Upper lobe of left lung (tissue), 6 donors: ENCODE measurements at regions not wholly inside any gene's neighbourhood (a gene's known extent, or its start where the extent isn't known, plus 50 kb on each side); places are given as distances from the start of the nearest gene placed in this dataset.
"Not testable (repeated sequence)": the region's sequence is repeated elsewhere in the genome, so short reads cannot be mapped to it uniquely, and the experiment has no call there.

ENCODE experiments used
- ATAC-seq, 2 donors: fragments of 200-7000 bp; cut with Tn5 transposase; one replicate each; pipeline ENCODE4 v1.9.1; 2022; ENCODE audit warnings: mild to moderate bottlenecking in 2 of 2, moderate library complexity in 2 of 2; ENCODE audit not compliant: low FRiP score in 2 of 2
- DNase-seq, 2 donors: peaks; one replicate each; pipeline ENCODE4 v3.0.0-alpha.2; 2019 to 2020
- H3K27ac ChIP-seq, 4 donors: fragments of 200-600 bp; sonication (generic); one replicate each; pipeline ENCODE4 v1.5.1; 2016 to 2019
- H3K27me3 ChIP-seq, 4 donors: fragments of 200-600 bp; sonication (generic); one replicate each; pipeline ENCODE4 v1.5.1; 2017 to 2019
- H3K36me3 ChIP-seq, 4 donors: fragments of 200-600 bp; sonication (generic); one replicate each; pipeline ENCODE4 v1.5.1; 2016 to 2019
- H3K4me1 ChIP-seq, 4 donors: fragments of 200-600 bp; sonication (generic); one replicate each; pipeline ENCODE4 v1.5.1; 2018 to 2019
- H3K4me3 ChIP-seq, 4 donors: fragments of 200-600 bp; sonication (generic); one replicate each; pipeline ENCODE4 v1.5.1; 2017 to 2019; ENCODE audit warnings: mild to moderate bottlenecking in 2 of 4, moderate library complexity in 1 of 4
- H3K9me3 ChIP-seq, 4 donors: fragments of 200-600 bp; sonication (generic); one replicate each; pipeline ENCODE4 v1.5.1; 2018 to 2019
- EP300 ChIP-seq, 4 donors: sonication (generic); formaldehyde crosslinking; IDR thresholded peaks; one replicate each; pipeline ENCODE4 v1.5.1; 2017; ENCODE audit warnings: antibody characterized with exemption in 4 of 4, control low read depth in 2 of 4
- POLR2A ChIP-seq, 4 donors: fragments of 450-650 bp; IDR thresholded peaks; one replicate each; pipeline ENCODE4 v1.5.1; 2016 to 2017; ENCODE audit warnings: antibody characterized with exemption in 4 of 4, mild to moderate bottlenecking in 2 of 4
- POLR2AphosphoS5 ChIP-seq, 2 donors: sonication (generic); formaldehyde crosslinking; IDR thresholded peaks; one replicate each; pipeline ENCODE4 v1.5.1; 2017; ENCODE audit warnings: antibody characterized with exemption in 2 of 2
- WGBS, 2 donors: methylation state at CpG; one replicate each; pipeline ENCODE4 v1.1.5; 2017 to 2018; 5-methylcytosine and 5-hydroxymethylcytosine counted together
- TF ChIP-seq, protein P1 (sequence below), 6 experiments: fragments of 450-650 bp in 4 of 6; fragments of 200-600 bp in 2 of 6; sonication (generic) in 2 of 6; IDR thresholded peaks; one replicate each; pipeline ENCODE4 v1.5.1; 2016 to 2019; ENCODE audit warnings: antibody characterized with exemption in 6 of 6
- donor health status: DM: no; HTN: no; CAD: no; lungs with moderate emphysema.
- donor health status: DM: no; HTN: yes; CAD: no; lungs with severe emphysema.

DNA sequence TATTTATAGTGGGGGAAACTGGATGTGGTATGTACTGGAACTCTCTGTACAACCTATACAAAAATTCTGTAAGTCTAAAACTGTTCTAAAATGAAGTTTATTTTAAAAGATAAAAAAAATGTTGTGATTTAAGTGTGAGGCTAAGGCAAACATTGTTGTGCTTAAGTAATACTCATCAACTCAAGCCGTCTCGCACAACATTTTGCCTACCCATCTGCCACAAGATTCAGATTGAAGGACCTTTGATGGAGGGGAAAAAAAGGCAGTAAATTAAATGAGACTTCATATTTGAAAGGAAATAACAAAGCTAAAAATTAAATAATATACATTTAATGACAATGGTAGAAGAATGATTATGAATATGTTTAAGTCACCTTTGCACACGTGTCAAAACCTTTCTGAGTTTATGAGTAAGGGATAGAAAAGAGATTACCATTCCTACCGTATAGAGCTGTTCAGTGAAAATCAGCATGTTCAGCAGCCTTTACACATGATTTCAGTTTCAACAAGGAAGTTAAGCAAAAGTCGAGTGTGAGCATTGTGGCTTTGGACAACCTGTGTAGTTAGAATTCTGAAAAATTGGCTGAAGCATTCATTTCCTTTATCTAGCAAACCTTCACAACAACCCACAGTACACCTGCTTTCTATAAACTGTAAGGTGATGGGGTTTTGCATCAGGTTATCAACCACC, 499.3 kb downstream of the IRS1 start:
- no peak overlapping the region for H3K4me3 ChIP-seq
- H3K36me3 ChIP-seq: no peaks in the 10 kb centered on the region
- H3K9me3 ChIP-seq: no peaks in the 10 kb centered on the region
- H3K27me3 ChIP-seq: no peaks in the 10 kb centered on the region
- H3K4me1 ChIP-seq: no peaks in the 10 kb centered on the region
- no peak for ATAC-seq
- 55 to 65% methylated on average over 5 of the region's 5 CpGs for WGBS, 2 donors
- no peak overlapping the region for H3K27ac ChIP-seq
- DNase-seq: no peak
- TF ChIP-seq POLR2A (IDR thresholded peaks at IDR 0.05) (no peak), POLR2AphosphoS5 (IDR thresholded peaks at IDR 0.05) (no peak), EP300 (IDR thresholded peaks at IDR 0.05) (no peak)
- TF ChIP-seq, protein P1, sequence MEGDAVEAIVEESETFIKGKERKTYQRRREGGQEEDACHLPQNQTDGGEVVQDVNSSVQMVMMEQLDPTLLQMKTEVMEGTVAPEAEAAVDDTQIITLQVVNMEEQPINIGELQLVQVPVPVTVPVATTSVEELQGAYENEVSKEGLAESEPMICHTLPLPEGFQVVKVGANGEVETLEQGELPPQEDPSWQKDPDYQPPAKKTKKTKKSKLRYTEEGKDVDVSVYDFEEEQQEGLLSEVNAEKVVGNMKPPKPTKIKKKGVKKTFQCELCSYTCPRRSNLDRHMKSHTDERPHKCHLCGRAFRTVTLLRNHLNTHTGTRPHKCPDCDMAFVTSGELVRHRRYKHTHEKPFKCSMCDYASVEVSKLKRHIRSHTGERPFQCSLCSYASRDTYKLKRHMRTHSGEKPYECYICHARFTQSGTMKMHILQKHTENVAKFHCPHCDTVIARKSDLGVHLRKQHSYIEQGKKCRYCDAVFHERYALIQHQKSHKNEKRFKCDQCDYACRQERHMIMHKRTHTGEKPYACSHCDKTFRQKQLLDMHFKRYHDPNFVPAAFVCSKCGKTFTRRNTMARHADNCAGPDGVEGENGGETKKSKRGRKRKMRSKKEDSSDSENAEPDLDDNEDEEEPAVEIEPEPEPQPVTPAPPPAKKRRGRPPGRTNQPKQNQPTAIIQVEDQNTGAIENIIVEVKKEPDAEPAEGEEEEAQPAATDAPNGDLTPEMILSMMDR (IDR thresholded peaks at IDR 0.05): no peak

DNA sequence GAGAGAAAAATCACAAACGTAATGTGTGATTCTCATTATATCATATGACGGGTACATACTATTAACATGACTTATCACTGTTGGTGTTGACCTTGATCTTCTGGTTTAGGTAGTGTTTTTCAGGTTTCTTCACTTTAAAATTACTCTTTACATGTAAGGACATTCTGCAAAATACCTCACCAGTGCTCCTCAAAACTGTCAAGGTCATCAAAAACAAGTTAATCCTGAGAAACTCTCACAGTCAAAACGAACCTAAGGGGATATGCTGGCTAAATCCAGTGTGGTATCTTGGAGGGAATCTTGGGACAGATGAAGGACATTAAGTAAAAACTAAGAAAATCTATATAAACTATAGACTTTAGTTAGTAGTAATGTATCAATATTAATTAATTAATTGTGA, 499.8 kb downstream of the IRS1 start:
- TF ChIP-seq POLR2AphosphoS5 (IDR thresholded peaks at IDR 0.05): no peak
- TF ChIP-seq, protein P1 (IDR thresholded peaks at IDR 0.05): no peak
- no peak for TF ChIP-seq EP300 (IDR thresholded peaks at IDR 0.05)
- TF ChIP-seq POLR2A (IDR thresholded peaks at IDR 0.05): no peak
- no peaks in the 10 kb centered on the region for H3K9me3 ChIP-seq
- WGBS, 2 donors: 51 to 70% methylated on average over 3 of the region's 3 CpGs

DNA sequence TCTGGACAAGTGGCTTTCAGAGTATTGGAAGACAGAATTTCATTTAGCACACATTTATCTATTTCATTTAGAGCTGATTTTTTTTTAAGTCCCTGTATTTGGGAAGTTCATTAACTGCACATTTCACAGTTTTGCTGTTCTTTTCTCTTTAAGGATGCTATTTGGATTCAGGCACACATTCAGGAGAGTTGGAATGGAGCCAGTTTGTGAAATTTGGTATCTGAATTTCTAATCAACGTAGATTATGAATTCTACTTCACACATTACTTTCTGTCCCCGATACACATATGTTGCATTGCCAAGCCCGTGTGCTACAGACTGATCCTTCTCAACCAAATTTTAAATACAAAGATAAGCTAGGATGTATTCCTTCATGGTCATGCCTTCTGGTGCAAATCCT, 503.9 kb downstream of the IRS1 start:
- Histone ChIP-seq H3K27me3 (no peaks in the 10 kb centered on the region), H3K4me1 (no peaks in the 10 kb centered on the region), H3K9me3 (peaks cover 0 to 15% (median 10%) of the 10 kb centered on the region in 4 donors), H3K27ac (no peak overlapping the region), H3K36me3 (no peaks in the 10 kb centered on the region), H3K4me3 (no peak overlapping the region)
- TF ChIP-seq, protein P1 (IDR thresholded peaks at IDR 0.05): no peak
- no peak for ATAC-seq
- DNase-seq: no peak
- 79 to 83% methylated on average over 3 of the region's 3 CpGs for WGBS, 2 donors

More for the DNA sequence above, 499.8 kb downstream of the IRS1 start:
- H3K4me1 ChIP-seq: no peaks in the 10 kb centered on the region
- ATAC-seq (no peak), DNase-seq (no peak)
- H3K27ac ChIP-seq: no peak overlapping the region
- H3K27me3 ChIP-seq: no peaks in the 10 kb centered on the region
- no peak overlapping the region for H3K4me3 ChIP-seq
- H3K36me3 ChIP-seq: no peaks in the 10 kb centered on the region

GRCh38 chr2:226295123-226295522, 504.5 kb downstream of the IRS1 start:
- no peaks in the 10 kb centered on the region for H3K27me3 ChIP-seq
- H3K4me3 ChIP-seq: no peak overlapping the region
- TF ChIP-seq EP300 (IDR thresholded peaks at IDR 0.05) (no peak), POLR2AphosphoS5 (IDR thresholded peaks at IDR 0.05) (no peak), POLR2A (IDR thresholded peaks at IDR 0.05) (no peak)
- TF ChIP-seq, protein P1 (IDR thresholded peaks at IDR 0.05): no peak
- peaks cover 0 to 15% (median 13%) of the 10 kb centered on the region in 4 donors for H3K9me3 ChIP-seq
- H3K27ac ChIP-seq: no peak overlapping the region
- ATAC-seq (no peak), DNase-seq (no peak)
- 0 to 45% methylated on average over 1 of the region's 1 CpG for WGBS, 2 donors
- no peaks in the 10 kb centered on the region for H3K36me3 ChIP-seq
- no peaks in the 10 kb centered on the region for H3K4me1 ChIP-seq

GRCh38 chr2:226291281-226291680, 508.3 kb downstream of the IRS1 start:
- not testable (repeated sequence) for H3K36me3 ChIP-seq, DNase-seq, H3K27ac ChIP-seq, H3K27me3 ChIP-seq, ATAC-seq, H3K4me1 ChIP-seq, H3K4me3 ChIP-seq
- WGBS, 2 donors: 95 to 100% methylated on average over 1 of the region's 1 CpG
- H3K9me3 ChIP-seq: peaks cover 0 to 15% (median 13%) of the 10 kb centered on the region in 4 donors
